Adipocyte (in vitro differentiated cells): ENCODE measurements at regions not wholly inside any gene's neighbourhood (a gene's known extent, or its start where the extent isn't known, plus 50 kb on each side); places are given as distances from the start of the nearest gene placed in this dataset.

Source experiments
- DNase-seq: peaks from one replicate; pipeline ENCODE4 v3.0.0-alpha.2; 2015; ENCODE audit warnings: low read depth
- H3K27me3 ChIP-seq: replicated peaks from 2 replicates; pipeline ENCODE4 v1.7.0; 2013; ENCODE audit warnings: mild to moderate bottlenecking, low read length, moderate library complexity; ENCODE audit not compliant: control insufficient read depth, insufficient read depth
- H3K36me3 ChIP-seq: 2 replicates; pipeline ENCODE4 v1.7.0; 2013; ENCODE audit warnings: low read length, mild to moderate bottlenecking, moderate library complexity; ENCODE audit not compliant: control insufficient read depth, insufficient read depth, severe bottlenecking
- H3K4me1 ChIP-seq: 2 replicates; pipeline ENCODE4 v1.7.0; 2013; ENCODE audit warnings: mild to moderate bottlenecking, low read length, moderate library complexity; ENCODE audit not compliant: control insufficient read depth, insufficient read depth
- H3K4me3 ChIP-seq: 2 replicates; pipeline ENCODE4 v1.7.0; 2013; ENCODE audit warnings: mild to moderate bottlenecking, low read length, moderate library complexity
- H3K9ac ChIP-seq: 2 replicates; pipeline ENCODE4 v1.7.0; 2013; ENCODE audit warnings: mild to moderate bottlenecking, low read length, moderate library complexity
- H3K9me3 ChIP-seq: 2 replicates; pipeline ENCODE4 v1.7.0; 2013; ENCODE audit warnings: mild to moderate bottlenecking, low read length, moderate library complexity; ENCODE audit not compliant: control insufficient read depth

DNA sequence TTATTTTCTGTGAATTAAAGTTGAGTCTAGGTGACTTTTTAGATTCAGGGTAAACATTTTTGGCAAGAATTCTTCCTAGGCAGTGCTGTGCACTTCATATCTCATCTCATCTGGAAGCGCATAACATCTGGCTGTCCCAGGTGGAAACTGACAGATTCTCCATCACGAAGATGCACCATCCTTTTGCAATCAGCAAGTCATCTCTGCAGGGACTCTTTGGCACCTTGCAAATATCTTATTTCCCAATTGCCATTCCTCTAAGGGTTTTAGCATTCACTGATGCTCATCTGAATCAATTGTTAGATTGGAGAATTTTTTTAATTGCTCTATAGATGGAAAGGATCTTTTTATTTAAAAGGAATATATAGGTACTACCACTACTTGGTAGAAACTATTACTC is 282.7 kb upstream of the ATP10A start:
- Histone ChIP-seq H3K27me3 (peaks cover 27% of the 10 kb centered on the region), H3K9me3 (no peaks in the 10 kb centered on the region), H3K9ac (no peak overlapping the region), H3K36me3 (no peaks in the 10 kb centered on the region), H3K4me1 (no peaks in the 10 kb centered on the region), H3K4me3 (no peak overlapping the region)
- DNase-seq, result no peak

DNA sequence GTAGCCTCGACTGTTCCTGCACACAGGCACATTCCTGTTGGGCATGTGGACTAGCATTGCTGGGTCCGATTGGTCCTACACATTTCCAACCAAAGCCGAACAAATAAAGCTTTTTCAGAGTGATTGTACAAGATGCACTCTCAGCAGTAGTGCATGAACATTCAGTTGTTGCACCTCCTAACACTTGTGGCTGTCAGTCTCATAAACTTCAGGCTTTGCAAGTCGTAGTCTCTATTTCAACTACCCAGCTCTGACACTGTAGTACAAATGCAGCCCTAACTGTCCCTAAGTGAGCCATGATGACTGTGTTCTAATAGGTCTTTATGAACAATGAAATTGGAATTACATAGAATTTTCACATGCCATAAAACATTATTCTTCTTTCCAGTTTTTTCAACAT is 281.7 kb upstream of the ATP10A start:
- H3K9me3 ChIP-seq, result no peaks in the 10 kb centered on the region
- H3K4me3 ChIP-seq, result no peak overlapping the region
- no peak for DNase-seq
- H3K9ac ChIP-seq, result no peak overlapping the region
- H3K4me1 ChIP-seq, result no peaks in the 10 kb centered on the region
- peaks cover 27% of the 10 kb centered on the region for H3K27me3 ChIP-seq
- H3K36me3 ChIP-seq, result no peaks in the 10 kb centered on the region

DNA sequence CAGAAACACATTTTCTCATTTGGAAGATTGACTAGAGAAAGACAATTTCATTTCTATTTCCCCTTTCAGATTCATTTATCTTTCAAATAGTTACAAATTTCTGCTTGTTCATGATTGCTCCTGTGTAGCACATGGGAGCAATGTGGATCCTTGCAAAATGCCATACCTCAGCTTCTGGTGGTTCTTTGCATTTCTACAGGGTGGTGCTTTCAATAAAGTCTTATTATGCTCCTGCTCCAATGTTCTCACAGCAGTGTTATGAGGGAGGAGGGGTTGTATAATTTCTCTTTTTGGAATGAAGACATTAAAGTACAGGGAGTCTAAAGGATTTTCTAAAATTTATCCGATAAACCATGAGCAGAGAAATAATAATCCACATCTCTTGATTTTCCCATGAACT is 280.1 kb upstream of the ATP10A start:
- Histone ChIP-seq H3K9ac (no peak overlapping the region), H3K4me3 (no peak overlapping the region), H3K4me1 (no peaks in the 10 kb centered on the region), H3K36me3 (no peaks in the 10 kb centered on the region), H3K9me3 (no peaks in the 10 kb centered on the region), H3K27me3 (peaks cover 26% of the 10 kb centered on the region)
- DNase-seq, result no peak

DNA sequence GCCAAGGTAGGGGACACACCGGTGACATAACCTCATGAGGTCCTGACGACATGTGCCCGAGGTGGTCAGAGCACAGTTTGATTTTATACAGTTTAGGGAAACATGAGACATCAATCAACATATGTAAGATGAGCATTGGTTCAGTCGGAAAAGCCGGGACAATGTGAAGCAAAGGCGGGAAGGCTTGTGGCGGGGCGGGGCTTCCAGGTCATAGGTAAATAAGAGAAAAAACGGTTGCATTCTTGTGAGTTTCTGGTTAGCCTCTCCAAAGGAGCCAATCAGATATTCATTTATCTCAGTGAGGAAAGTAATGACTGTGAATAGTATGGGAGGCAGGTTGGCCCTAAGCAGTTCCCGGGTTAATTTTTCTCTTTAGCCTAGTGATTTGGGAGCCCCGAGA is 271.7 kb upstream of the ATP10A start:
- Histone ChIP-seq H3K4me3 (no peak overlapping the region), H3K4me1 (no peaks in the 10 kb centered on the region), H3K9me3 (no peaks in the 10 kb centered on the region), H3K27me3 (peaks cover 7% of the 10 kb centered on the region), H3K9ac (no peak overlapping the region), H3K36me3 (no peaks in the 10 kb centered on the region)
- no peak for DNase-seq

DNA sequence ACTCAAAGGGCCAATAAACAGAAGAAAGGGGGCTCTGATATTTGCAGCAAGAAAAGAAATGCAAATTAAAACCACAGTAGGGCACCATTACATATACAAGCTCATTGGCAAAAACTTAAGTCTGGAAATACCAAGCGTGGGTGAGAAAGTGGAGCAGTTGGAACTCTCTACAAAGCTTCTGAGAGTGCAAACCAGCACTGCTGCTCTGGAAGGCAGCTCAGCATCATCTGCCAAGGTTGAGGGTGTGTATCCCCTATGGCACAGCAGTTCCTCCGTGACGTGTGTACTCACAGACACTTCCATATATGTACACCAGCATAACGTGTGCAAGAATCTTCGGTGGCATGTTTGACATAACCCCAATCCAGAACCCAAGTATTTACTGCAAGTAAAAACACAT is 271.0 kb upstream of the ATP10A start:
- H3K4me3 ChIP-seq, result no peak overlapping the region
- H3K9ac ChIP-seq, result no peak overlapping the region
- H3K9me3 ChIP-seq, result no peaks in the 10 kb centered on the region
- peaks cover 6% of the 10 kb centered on the region for H3K27me3 ChIP-seq
- no peaks in the 10 kb centered on the region for H3K4me1 ChIP-seq
- DNase-seq, result no peak
- H3K36me3 ChIP-seq, result no peaks in the 10 kb centered on the region

DNA sequence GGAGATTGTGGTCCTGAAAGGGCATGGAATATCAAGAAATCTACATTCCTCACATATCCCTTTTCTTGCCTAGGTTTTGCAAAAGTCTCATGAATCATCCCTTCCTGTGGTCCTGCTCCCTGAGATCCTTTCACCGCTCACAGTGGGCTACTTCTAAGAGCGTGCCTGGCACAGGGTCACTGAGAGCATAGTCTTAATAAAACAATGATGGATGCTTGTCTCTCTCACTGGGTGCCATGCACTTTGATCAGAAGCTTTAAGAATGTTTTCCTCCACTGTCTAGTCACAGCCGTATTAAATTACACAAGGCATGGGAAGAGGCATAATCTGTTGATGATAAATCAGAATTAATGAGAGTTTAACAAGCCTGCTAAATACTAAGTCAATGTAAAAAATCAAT is 269.7 kb upstream of the ATP10A start:
- H3K9ac ChIP-seq, result no peak overlapping the region
- no peak for DNase-seq
- peaks cover 2% of the 10 kb centered on the region for H3K27me3 ChIP-seq
- H3K4me3 ChIP-seq, result no peak overlapping the region
- no peaks in the 10 kb centered on the region for H3K36me3 ChIP-seq
- H3K9me3 ChIP-seq, result no peaks in the 10 kb centered on the region
- H3K4me1 ChIP-seq, result peaks cover 4% of the 10 kb centered on the region

DNA sequence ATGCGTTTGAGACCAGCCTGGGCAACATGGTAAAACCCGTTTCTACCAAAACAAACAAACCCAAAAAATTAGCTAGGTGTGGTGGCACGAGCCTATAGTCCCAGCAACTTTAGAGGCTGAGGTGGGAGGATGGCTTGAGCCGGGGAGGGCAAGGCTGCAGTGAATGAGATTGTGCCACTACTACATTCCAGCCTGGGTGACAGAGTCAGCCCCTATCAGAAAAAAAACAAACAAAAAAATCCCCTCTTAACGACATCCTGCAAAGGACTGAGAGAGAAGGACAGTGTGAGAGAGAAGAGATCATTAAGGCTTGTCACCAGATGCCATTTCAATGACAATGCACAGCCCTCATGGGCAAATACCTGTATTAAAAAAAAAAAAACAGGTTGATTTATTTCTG is 266.7 kb upstream of the ATP10A start:
- DNase-seq, result no peak
- Histone ChIP-seq H3K9me3 (no peaks in the 10 kb centered on the region), H3K9ac (no peak overlapping the region), H3K36me3 (no peaks in the 10 kb centered on the region), H3K4me3 (no peak overlapping the region), H3K27me3 (peaks cover 2% of the 10 kb centered on the region), H3K4me1 (peaks cover 9% of the 10 kb centered on the region)

DNA sequence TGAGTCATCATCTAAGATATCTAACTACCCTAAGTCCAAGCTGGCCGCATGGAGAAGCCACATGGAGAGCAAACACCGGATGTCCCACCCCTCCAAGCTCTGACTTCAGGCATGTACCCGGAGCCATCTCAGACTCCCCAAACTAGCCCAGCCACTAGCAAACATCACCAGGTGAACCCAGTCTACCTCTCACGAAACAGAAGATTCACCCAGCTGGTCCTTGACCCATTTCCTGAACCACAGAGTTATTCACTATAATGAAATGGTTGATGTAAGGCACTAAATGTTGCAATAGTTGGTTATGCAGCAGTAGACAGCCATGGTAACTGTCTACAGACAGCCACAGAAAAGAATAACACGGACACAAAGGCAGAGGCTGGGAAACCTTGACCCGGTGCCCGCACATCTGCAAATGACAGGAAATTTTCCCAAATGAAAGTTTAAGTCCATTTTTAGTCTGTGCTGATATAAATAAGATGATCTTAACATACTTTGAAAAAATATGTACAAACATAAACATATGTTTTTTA is 265.5 kb upstream of the ATP10A start:
- H3K27me3 ChIP-seq, result peaks cover 2% of the 10 kb centered on the region
- H3K9me3 ChIP-seq, result no peaks in the 10 kb centered on the region
- no peak overlapping the region for H3K9ac ChIP-seq
- H3K36me3 ChIP-seq, result no peaks in the 10 kb centered on the region
- H3K4me1 ChIP-seq, result peaks cover 9% of the 10 kb centered on the region
- no peak overlapping the region for H3K4me3 ChIP-seq
- no peak for DNase-seq

DNA sequence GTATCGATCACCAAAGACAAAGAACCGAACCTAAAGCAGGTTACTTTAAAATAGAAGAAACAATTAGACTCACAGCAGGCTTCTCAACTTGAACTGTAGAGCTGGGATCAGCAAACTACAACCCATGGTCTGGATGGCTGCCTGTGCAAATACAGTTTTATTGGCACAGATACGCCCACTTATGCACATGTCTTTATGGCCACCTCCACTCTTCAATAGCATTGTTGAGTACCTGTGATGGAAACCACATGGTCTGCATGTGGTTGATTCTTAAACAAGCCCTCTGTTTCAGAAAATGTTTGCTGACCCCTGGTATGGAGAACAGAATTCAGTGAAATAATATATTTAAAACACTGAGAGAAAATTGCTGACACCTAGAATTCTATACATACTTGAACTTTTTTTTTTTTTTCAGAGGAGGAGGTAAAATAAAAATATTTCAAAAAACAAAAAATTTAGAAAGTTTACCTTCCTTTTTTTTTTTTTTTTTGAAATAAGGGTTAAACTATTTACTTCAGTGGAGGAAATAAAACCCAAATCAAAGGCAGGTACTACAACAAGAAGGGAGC is 263.8 kb upstream of the ATP10A start:
- Histone ChIP-seq H3K9ac (no peak overlapping the region), H3K9me3 (no peaks in the 10 kb centered on the region), H3K36me3 (no peaks in the 10 kb centered on the region), H3K27me3 (peaks cover 2% of the 10 kb centered on the region), H3K4me1 (peaks cover 9% of the 10 kb centered on the region), H3K4me3 (no peak overlapping the region)
- DNase-seq, result no peak

DNA sequence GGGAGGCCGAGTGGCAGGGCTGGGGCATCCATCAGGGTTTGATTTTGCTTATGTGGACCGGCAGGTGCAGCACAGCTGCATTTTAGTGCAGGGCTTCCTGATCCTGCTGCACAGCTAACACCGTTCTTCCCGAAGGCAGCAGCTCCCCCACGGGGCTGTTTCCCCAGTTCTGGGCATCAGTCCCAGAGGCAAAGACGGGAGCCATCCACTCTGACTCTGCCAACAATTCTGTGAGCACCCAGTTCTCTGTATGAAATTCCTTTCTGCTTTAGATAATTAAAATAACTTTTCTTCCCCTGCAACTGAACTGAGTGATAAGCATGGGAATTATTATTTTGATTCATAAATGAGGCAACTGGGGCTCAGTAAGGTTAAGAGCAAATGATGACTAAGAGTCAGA is 262.9 kb upstream of the ATP10A start:
- H3K4me3 ChIP-seq, result no peak overlapping the region
- H3K36me3 ChIP-seq, result no peaks in the 10 kb centered on the region
- H3K27me3 ChIP-seq, result peaks cover 2% of the 10 kb centered on the region
- no peak overlapping the region for H3K9ac ChIP-seq
- H3K9me3 ChIP-seq, result no peaks in the 10 kb centered on the region
- no peak for DNase-seq
- H3K4me1 ChIP-seq, result peaks cover 9% of the 10 kb centered on the region

DNA sequence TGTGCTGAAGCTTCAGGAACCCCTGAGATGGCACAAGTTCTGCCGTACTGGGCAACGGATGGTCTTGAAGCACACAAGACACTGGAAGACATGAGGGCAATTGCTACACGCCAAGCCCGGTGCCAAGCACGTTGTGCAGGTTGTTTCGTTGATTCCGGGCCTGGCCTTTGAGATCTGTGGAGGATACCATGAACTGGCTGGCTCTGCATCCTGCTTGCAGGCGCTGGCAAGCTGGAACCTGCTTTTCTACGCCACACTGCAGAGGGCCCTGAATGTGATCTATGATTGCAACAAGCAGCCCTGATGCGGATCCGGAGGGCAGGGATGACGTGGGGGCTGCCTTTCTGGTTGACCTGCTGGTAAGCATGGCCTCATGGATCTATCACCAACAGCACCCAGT is 262.5 kb upstream of the ATP10A start:
- H3K4me3 ChIP-seq, result no peak overlapping the region
- H3K27me3 ChIP-seq, result peaks cover 2% of the 10 kb centered on the region
- H3K9me3 ChIP-seq, result no peaks in the 10 kb centered on the region
- DNase-seq, result no peak
- H3K36me3 ChIP-seq, result no peaks in the 10 kb centered on the region
- no peak overlapping the region for H3K9ac ChIP-seq
- peaks cover 9% of the 10 kb centered on the region for H3K4me1 ChIP-seq

DNA sequence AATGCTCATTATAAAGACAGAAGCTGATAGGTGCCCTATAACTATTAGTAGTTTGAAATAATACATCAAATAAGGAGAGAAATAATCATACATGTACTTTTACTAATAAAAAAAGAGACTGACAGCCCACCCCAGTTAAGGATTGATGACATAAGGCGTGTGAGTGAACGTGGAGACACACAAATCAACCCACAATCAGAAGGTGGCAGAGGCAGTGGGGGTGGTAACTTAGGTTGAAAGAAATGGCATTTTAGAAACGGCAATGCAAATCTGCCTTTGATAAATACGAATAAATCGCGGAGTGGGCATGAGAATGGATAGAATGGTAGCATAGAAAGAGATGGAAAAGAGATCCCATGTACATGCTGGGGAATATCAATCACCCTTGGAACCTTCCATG is 256.2 kb upstream of the ATP10A start:
- Histone ChIP-seq H3K36me3 (no peaks in the 10 kb centered on the region), H3K9ac (no peak overlapping the region), H3K4me3 (no peak overlapping the region), H3K27me3 (no peaks in the 10 kb centered on the region), H3K4me1 (peaks cover 6% of the 10 kb centered on the region), H3K9me3 (no peaks in the 10 kb centered on the region)
- no peak for DNase-seq
